ENCODE measurements at regions not wholly inside any gene's neighbourhood (a gene's known extent, or its start where the extent isn't known, plus 50 kb on each side); places are given as distances from the start of the nearest gene placed in this dataset.

- no peak for FAIRE-seq
- TF ChIP-seq POLR2A (IDR thresholded peaks at IDR 0.05; ENCODE audit: low read depth, low read length), result no peak
- TF ChIP-seq TAF1 (IDR thresholded peaks at IDR 0.05; ENCODE audit: low read depth, low read length), result no peak
- no peak for TF ChIP-seq SPI1 (IDR thresholded peaks at IDR 0.05; ENCODE audit: low read depth, low read length)
- TF ChIP-seq POLR2AphosphoS5 (IDR thresholded peaks at IDR 0.05; ENCODE audit: low read depth, low read length), result no peak
- TF ChIP-seq PAX5 (IDR thresholded peaks at IDR 0.05; ENCODE audit: insufficient read depth, low read length, severe bottlenecking), result no peak
- no peak for DNase-seq (ENCODE audit: insufficient read length, low spot score)
These were observed 690.0 kb downstream of the SATB2 start for GRCh38 chr2:198767694-198768093.

DNA sequence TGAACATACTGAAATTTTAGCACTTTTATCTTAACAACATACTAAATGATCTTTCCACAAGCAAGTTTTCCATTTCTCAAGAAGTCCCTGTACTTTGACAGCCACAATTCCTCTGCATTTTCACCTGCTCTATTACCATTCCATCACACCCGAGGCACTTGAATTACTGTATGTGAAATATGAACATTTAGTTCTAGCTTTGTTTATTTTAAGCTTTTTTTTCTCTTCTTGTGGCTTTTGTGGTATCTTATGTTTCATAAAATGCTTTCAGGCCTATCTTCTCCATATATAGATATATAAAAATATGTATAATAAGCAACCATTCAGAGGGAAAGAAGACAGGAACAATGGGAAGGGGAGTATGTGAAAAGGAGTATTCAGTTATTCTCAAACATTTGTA lies 693.9 kb downstream of the SATB2 start:
- no peak for DNase-seq (ENCODE audit: insufficient read length, low spot score)
- no peak for TF ChIP-seq POU2F2 (IDR thresholded peaks at IDR 0.05; ENCODE audit: low read depth, low read length)
- TF ChIP-seq PAX5 (IDR thresholded peaks at IDR 0.05; ENCODE audit: insufficient read depth, low read length, severe bottlenecking), result no peak
- no peak for TF ChIP-seq SPI1 (IDR thresholded peaks at IDR 0.05; ENCODE audit: low read depth, low read length)
- TF ChIP-seq TAF1 (IDR thresholded peaks at IDR 0.05; ENCODE audit: low read depth, low read length), result no peak
- TF ChIP-seq POLR2AphosphoS5 (IDR thresholded peaks at IDR 0.05; ENCODE audit: low read depth, low read length), result no peak
- TF ChIP-seq POLR2A (IDR thresholded peaks at IDR 0.05; ENCODE audit: low read depth, low read length), result no peak
- no peak for FAIRE-seq

GRCh38 chr2:198762441-198762840 lies 695.3 kb downstream of the SATB2 start:
- DNase-seq (ENCODE audit: insufficient read length, low spot score) (no peak), FAIRE-seq (no peak)
- TF ChIP-seq POLR2A (IDR thresholded peaks at IDR 0.05; ENCODE audit: low read depth, low read length) (no peak), POU2F2 (IDR thresholded peaks at IDR 0.05; ENCODE audit: low read depth, low read length) (no peak), POLR2AphosphoS5 (IDR thresholded peaks at IDR 0.05; ENCODE audit: low read depth, low read length) (no peak), TAF1 (IDR thresholded peaks at IDR 0.05; ENCODE audit: low read depth, low read length) (no peak), PAX5 (IDR thresholded peaks at IDR 0.05; ENCODE audit: insufficient read depth, low read length, severe bottlenecking) (no peak)

DNA sequence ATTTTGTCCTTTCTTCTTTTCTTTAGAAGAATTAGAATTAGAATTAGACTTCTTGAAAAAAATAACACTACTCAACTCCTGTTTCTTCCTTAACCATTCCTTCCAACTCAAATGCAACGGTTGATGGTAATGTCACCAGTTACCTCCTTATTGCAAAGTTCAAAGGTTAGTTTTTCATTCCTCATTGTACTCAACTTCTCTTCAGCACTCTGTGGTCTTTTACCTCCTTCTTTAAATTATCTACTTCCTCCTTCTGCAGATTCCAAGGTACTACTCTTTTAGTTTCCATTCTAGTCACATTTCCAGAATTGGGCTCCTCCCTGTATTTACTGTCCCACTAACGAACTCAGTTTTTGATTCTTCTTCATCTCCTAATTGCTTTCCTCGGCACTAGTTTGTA lies 700.7 kb downstream of the SATB2 start:
- no peak for TF ChIP-seq POU2F2 (IDR thresholded peaks at IDR 0.05; ENCODE audit: low read depth, low read length)
- no peak for FAIRE-seq

DNA sequence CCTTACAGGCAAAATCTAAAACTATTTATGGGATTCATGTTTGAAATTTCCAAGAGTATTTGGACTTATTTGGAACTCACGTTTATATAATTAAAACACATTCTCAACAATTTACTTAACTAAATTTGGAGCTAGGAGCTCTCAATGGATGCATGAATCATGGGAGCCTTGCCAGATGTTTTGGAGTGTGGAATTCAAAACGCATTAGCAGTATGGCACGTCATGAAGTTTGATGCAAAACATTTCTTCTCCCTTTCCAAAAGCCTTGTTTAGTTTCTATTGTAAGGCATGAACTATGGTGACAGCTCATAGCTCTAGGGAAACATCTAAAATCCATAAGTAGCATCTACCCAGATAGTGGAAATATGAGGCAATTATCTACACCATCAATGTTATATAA lies 701.6 kb downstream of the SATB2 start:
- DNase-seq (ENCODE audit: insufficient read length, low spot score) (no peak), FAIRE-seq (no peak)
- TF ChIP-seq PAX5 (IDR thresholded peaks at IDR 0.05; ENCODE audit: insufficient read depth, low read length, severe bottlenecking) (no peak), POU2F2 (IDR thresholded peaks at IDR 0.05; ENCODE audit: low read depth, low read length) (no peak), POLR2AphosphoS5 (IDR thresholded peaks at IDR 0.05; ENCODE audit: low read depth, low read length) (no peak), SPI1 (IDR thresholded peaks at IDR 0.05; ENCODE audit: low read depth, low read length) (no peak), POLR2A (IDR thresholded peaks at IDR 0.05; ENCODE audit: low read depth, low read length) (no peak), TAF1 (IDR thresholded peaks at IDR 0.05; ENCODE audit: low read depth, low read length) (no peak)

More for the DNA sequence above, 700.7 kb downstream of the SATB2 start:
- no peak for DNase-seq (ENCODE audit: insufficient read length, low spot score)

DNA sequence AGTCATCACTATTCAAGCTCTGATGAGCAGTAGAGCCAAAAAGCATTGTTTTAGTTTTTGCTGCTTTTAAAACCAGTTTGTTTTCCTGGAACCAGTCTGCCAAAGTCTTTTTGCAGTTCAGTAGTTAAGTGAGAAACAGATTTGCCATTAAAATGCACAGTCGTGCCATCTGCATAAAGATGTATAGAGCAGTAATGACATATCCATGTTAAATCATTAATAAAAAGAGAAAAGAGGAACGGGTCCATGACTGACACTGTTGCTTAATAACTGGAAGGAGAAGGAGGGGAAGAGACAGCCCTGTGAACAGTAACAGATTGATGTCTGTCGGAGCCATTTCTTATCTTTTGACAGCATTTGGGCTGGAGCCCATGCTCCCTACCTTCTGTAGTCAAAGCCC lies 704.6 kb downstream of the SATB2 start:
- no peak for DNase-seq (ENCODE audit: insufficient read length, low spot score)
- no peak for TF ChIP-seq POLR2A (IDR thresholded peaks at IDR 0.05; ENCODE audit: low read depth, low read length)
- no peak for TF ChIP-seq PAX5 (IDR thresholded peaks at IDR 0.05; ENCODE audit: insufficient read depth, low read length, severe bottlenecking)
- TF ChIP-seq POU2F2 (IDR thresholded peaks at IDR 0.05; ENCODE audit: low read depth, low read length), result no peak
- TF ChIP-seq TAF1 (IDR thresholded peaks at IDR 0.05; ENCODE audit: low read depth, low read length), result no peak
- TF ChIP-seq SPI1 (IDR thresholded peaks at IDR 0.05; ENCODE audit: low read depth, low read length), result no peak
- no peak for TF ChIP-seq POLR2AphosphoS5 (IDR thresholded peaks at IDR 0.05; ENCODE audit: low read depth, low read length)
- FAIRE-seq, result no peak

DNA sequence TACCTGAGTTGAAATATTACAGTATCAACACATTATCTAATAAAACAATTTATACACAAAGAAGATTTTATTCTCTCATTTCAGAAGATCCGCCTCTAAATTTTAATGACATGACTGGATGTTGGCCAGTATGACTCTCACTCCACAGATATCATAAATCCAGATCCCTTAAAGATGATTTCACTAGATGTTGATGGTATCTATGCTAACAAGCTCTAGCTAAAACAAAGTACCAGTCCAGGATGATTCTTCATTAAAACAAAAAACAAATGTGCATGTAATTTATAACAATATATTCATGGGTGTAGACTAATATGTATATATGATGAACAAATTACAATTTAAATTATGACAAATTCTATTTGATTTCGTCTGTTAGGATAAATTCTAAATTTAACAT lies 708.4 kb downstream of the SATB2 start:
- DNase-seq (ENCODE audit: insufficient read length, low spot score) (no peak), FAIRE-seq (no peak)
- no peak for TF ChIP-seq SPI1 (IDR thresholded peaks at IDR 0.05; ENCODE audit: low read depth, low read length)
- no peak for TF ChIP-seq POU2F2 (IDR thresholded peaks at IDR 0.05; ENCODE audit: low read depth, low read length)
- no peak for TF ChIP-seq TAF1 (IDR thresholded peaks at IDR 0.05; ENCODE audit: low read depth, low read length)
- TF ChIP-seq PAX5 (IDR thresholded peaks at IDR 0.05; ENCODE audit: insufficient read depth, low read length, severe bottlenecking), result no peak
- no peak for TF ChIP-seq POLR2A (IDR thresholded peaks at IDR 0.05; ENCODE audit: low read depth, low read length)
- TF ChIP-seq POLR2AphosphoS5 (IDR thresholded peaks at IDR 0.05; ENCODE audit: low read depth, low read length), result no peak

DNA sequence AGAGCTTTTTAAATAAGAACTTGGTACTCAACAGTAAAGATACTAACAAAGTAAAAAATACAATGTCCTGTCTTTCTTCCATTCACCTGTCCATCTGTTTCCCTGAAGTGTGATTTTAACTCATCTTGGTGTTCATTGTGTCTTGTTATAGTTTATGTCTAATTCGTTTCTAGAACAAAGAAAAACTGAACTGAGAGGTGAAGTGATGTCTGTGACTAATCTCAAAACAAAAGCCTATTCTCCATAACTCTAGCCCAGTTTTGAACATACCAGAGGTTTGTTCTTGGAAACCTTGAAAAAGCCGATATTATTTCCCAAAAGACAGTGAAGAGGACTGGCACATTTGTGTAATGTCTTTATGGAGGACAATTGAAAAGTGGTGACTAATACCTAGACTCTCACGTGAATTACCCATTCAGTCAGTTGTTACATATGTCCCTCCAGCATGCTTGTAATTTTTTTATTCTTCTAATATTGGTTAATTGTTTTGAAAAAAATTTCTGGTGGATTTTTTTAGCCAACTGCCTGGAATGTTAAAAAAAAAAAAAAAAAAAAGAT lies 725.8 kb downstream of the SATB2 start:
- DNase-seq (ENCODE audit: insufficient read length, low spot score) (no peak), FAIRE-seq (no peak)
- TF ChIP-seq PAX5 (IDR thresholded peaks at IDR 0.05; ENCODE audit: insufficient read depth, low read length, severe bottlenecking) (no peak), SPI1 (IDR thresholded peaks at IDR 0.05; ENCODE audit: low read depth, low read length) (no peak), POLR2AphosphoS5 (IDR thresholded peaks at IDR 0.05; ENCODE audit: low read depth, low read length) (no peak), POU2F2 (IDR thresholded peaks at IDR 0.05; ENCODE audit: low read depth, low read length) (no peak), POLR2A (IDR thresholded peaks at IDR 0.05; ENCODE audit: low read depth, low read length) (no peak), TAF1 (IDR thresholded peaks at IDR 0.05; ENCODE audit: low read depth, low read length) (no peak)

DNA sequence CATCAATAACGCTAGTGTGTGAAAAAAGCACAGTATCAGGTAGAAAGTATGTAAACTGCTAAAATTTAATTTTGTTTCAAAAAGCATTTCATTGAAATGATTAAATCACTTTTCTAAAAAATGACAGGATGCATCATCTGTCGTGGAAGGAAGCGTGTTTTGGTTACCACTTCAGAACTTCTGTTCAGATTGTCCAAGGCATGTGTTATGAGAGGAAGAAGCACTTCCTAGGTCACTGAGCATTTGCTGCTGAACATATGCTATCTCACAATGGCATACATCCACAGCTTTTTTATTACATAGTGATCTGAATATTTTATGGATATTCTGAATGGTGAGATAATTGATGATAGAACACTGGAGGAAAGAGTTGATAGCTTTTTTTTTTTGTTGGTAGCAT lies 737.5 kb downstream of the SATB2 start:
- no peak for TF ChIP-seq SPI1 (IDR thresholded peaks at IDR 0.05; ENCODE audit: low read depth, low read length)
- no peak for TF ChIP-seq TAF1 (IDR thresholded peaks at IDR 0.05; ENCODE audit: low read depth, low read length)
- no peak for TF ChIP-seq POU2F2 (IDR thresholded peaks at IDR 0.05; ENCODE audit: low read depth, low read length)
- no peak for TF ChIP-seq POLR2A (IDR thresholded peaks at IDR 0.05; ENCODE audit: low read depth, low read length)
- no peak for TF ChIP-seq POLR2AphosphoS5 (IDR thresholded peaks at IDR 0.05; ENCODE audit: low read depth, low read length)
- TF ChIP-seq PAX5 (IDR thresholded peaks at IDR 0.05; ENCODE audit: insufficient read depth, low read length, severe bottlenecking), result no peak
- DNase-seq (ENCODE audit: insufficient read length, low spot score) (no peak), FAIRE-seq (no peak)

DNA sequence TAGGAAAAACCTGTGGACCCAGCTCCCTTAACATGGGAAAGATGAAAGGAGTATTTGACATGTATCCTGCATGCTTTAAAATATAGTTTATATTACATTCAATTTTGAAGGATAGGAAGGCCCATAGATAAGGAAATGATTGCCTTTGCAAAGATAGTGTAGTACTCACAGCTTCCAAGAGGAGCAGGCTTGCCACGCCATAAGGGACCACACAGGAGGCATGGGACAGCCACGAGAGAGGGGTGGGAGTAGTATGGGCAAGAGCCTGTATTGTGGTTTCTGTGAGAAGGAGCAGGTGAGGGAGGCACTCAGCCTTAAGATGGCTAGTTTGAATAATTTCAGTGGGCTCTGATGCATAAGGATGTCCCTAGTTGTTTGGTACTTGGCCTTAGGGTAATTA lies 740.3 kb downstream of the SATB2 start:
- no peak for DNase-seq (ENCODE audit: insufficient read length, low spot score)
- no peak for TF ChIP-seq SPI1 (IDR thresholded peaks at IDR 0.05; ENCODE audit: low read depth, low read length)
- no peak for TF ChIP-seq POLR2AphosphoS5 (IDR thresholded peaks at IDR 0.05; ENCODE audit: low read depth, low read length)
- TF ChIP-seq POLR2A (IDR thresholded peaks at IDR 0.05; ENCODE audit: low read depth, low read length), result no peak
- no peak for TF ChIP-seq PAX5 (IDR thresholded peaks at IDR 0.05; ENCODE audit: insufficient read depth, low read length, severe bottlenecking)
- TF ChIP-seq POU2F2 (IDR thresholded peaks at IDR 0.05; ENCODE audit: low read depth, low read length), result no peak
- TF ChIP-seq TAF1 (IDR thresholded peaks at IDR 0.05; ENCODE audit: low read depth, low read length), result no peak
- FAIRE-seq, result no peak

Measured in GM12891 (cell line).